Stimulated activated CD8-positive, alpha-beta memory T cell treated with anti-CD3 and anti-CD28 coated beads, Interleukin-2, amount 100 ng/mL, for 48 hours (primary cell): ENCODE measurements at regions not wholly inside any gene's neighbourhood (a gene's known extent, or its start where the extent isn't known, plus 50 kb on each side); places are given as distances from the start of the nearest gene placed in this dataset.
"Not testable (repeated sequence)": the region's sequence is repeated elsewhere in the genome, so short reads cannot be mapped to it uniquely, and the experiment has no call there.

ENCODE experiments used
- DNase-seq, 2 donors: peaks; one replicate each; pipeline ENCODE4 v3.0.0-alpha.2; 2020; ENCODE audit warnings: low read depth in 2 of 2

DNA sequence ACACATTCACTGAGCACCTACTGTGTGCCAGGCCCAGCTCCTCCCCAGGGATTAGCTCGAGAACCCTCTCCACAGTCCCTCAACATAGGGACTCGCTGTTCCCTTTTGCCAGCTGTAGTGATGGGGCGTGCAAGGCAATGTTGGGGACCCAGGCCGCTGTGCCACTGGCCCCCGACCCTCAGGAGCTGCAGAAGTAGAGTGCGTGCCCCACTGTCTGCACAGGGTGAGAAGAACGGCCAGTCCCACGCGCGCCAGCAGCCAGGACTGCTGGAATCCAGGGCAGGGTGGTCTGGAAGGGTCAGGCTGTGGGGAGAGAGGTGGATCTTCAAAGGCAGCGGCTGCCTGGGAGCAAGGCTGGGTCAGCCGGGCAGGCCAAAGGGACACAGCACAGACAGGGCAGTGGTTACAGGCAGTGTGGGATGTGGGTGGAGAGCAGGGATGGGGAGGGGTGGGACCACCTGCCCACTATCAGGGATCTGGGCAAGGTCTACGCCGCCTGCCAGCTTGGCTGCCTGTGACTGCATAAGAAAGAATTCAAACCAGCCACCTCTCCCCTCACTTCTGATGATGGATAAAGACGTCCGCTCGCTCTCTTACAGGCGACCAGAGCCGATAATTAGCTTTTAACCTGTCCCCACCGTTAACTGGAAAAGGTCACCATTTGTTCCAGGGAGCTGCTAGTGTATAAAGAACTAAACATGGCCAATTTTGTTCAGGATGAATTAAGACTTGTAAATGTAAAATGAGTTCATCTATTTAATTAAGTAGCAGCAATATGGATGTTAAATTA, 86.7 kb upstream of the GSE1 start:
- DNase-seq: no peak

DNA sequence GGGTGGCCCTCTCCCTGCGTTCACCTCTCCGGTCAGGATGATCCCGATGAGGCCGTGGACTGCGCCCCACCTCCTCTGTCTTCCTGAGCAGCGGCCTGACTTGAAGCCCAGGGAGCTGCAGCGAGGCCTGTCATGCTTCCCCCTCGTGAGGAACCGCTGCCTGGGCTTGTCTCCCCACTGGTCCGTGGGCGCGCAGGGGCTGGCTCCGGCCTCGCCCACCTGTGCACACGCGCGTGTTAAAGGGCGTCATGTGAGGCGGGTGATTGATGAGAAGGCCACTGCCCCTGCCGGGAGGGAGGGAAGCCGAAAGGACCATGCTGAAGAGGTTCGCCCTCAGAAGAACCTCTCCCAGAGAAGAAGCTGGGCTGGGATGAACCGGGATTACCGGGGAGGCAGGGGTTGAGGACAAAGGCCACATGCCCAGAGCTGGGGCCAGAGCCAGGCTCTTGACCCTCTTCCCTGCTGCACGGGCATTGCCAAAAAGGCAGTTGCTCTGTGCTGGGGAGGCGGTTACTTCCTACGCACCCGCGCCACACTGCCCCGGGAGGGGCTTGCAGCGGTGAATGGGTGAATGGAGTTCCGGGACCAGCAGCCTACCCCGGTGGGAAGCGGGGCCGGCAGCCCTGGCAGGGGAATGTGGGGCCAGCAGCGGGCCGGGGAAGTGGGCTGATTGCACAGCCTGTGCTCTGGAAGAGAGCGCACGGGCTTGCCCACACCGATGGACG, 85.9 kb upstream of the GSE1 start:
- no peak for DNase-seq

GRCh38 chr16:85527767-85528297, 85.3 kb upstream of the GSE1 start:
- DNase-seq: no peak

DNA sequence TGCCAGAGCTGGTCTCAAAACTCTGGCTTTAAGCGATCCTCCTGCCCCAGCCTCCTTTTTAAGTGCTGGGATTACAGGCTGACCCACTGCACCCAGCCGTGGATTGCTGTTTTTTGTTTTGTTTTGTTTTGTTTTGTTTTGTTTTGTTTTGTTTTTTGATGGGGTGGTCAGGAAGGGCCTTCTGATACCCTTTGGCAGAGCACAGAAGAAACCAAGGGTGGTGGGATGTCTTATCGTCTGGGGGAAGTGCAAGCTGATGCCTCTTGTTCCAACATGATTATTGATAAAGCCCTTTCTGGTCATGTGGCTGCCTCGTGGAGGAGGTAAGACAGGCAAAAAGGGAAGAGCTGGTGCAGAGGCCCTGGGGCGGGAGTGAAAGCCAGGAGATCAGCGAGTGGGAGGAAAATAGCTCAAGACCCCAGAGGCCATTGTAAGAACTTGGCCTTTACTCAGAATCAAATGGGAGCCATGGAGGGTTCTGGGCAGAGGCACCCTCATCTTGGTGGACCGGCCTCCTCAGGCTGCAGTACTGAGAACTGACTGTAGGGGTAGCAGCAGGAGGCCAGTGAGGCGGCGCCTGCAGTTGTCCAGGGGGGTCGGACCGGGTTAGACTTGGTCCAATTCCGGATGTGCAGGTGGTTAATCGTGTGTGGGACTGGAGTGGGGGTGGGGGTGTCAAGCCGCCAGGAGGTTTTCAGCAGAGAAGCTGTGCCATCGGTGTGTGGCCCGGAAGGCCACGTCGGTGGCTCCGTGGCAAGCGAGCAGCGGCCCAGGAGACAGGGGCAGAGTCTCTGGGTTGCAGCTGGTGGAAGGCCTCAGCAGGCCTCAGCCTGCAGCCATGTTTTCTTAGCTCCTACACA, 84.4 kb upstream of the GSE1 start:
- no peak for DNase-seq

GRCh38 chr16:85529489-85530369, 83.4 kb upstream of the GSE1 start:
- no peak for DNase-seq

GRCh38 chr16:85530370-85530739, 82.8 kb upstream of the GSE1 start:
- no peak for DNase-seq

DNA sequence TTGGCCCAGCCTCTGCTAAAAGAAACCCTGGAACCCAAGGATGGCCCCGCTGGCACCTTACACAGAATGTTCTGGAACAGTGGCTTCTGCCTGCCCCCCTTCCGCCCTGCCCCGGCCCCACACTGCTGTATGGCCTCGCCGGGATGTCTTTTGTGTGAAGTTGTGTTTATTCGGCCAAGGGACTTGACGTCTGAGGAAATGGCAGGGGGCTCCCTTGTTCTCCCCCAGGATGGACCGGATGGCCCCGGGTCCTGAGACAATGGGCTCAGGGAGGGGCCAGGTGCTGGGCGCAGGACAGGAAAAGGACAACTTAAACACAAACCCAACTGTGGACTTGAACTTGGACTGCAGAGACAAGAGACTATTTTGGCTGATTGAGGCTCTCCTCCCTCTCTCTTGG, 81.6 kb upstream of the GSE1 start:
- no peak for DNase-seq

DNA sequence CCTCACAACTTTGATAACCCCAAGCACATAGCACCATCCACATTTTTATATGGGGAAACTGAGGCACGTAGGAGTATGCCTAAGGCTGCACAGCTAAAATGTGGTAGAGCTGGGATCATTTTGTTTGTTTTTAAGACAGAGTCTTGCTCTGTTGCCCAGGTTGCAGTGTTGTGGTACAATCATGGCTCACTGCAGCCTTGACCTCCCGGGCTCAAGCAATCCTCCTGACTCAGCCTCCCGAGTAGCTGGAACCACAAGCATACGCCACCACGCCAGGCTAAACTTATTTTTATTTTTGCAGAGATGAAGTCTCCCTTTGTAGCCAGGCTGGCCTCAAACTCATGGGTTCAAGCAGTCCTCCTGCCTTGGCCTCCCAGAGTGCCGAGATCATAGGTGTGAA, 81.0 kb upstream of the GSE1 start:
- no peak for DNase-seq

DNA sequence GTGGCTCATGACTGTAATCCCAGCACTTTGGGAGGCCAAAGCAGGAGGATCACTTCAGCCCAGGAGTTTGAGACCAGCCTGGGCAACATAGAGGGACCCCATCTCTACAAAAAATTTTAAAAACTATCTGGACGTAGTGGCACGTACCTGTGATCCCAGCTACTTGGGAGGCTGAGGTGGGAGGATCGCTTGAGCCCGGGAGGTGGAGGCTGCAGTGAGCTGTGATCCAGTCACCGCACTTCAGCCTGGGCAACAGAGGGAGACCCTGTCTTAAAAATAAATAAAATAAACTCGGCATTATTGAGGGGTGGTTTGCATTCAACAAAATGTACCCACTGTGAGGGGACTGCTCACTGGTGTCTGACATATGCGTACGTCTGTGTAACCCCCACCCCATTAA, 79.5 kb upstream of the GSE1 start:
- DNase-seq: not testable (repeated sequence)

- DNase-seq: no peak
Measured at GRCh38 chr16:85534536-85535351, 78.4 kb upstream of the GSE1 start.

DNA sequence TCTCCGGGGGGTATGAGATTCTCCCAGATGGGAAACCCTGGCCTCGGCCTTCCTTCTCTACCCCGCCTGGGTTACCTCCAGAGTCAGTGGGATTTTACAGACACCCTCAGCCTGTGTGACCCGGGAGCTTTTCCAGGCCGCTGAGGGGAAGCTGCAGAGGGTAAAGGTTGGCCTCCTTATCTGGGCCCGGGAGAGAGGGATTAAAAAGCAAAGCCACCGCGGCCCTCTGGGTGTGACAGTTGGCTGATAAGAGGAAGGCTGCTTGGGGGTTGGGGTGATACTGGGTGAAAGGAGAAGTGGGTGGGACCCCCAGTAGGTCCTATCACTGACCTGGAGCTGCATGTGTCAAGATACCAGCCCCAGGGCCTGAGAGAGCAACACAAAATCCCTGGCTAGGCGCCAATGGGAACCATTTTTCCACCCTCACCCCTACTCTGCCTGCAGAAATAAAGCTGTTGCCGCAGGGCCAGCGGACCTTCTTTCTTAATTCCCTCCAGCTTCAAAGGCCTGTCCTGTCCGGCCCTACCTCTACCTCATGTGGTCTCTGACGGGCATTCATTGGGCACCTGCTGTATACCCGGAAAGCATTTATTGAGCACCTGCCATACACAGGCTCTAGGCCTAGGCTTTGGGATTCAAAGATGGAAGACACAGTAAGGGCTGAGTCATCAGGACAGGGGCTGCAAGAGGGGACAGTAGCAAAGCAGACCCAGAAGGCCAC, 77.6 kb upstream of the GSE1 start:
- DNase-seq: no peak

DNA sequence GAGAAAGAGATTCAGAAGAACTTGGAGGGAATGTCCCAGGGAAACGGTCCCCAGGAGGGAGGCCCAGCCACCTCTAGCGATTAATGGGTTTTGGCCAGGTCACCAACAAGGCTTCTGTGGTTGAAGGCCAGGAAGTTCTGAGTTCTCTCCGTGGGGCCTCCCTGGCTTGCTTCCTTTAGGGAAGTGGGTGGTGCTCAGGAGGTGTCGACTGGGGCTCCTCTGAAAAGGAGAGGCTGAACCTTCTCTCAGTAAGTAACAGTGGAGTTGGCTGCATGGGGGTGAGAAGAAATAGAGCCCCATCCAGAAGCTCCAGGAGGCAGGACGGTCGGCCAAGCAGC, 77.1 kb upstream of the GSE1 start:
- DNase-seq: no peak

- no peak for DNase-seq
Measured at GRCh38 chr16:85536411-85537330, 76.5 kb upstream of the GSE1 start.

- no peak for DNase-seq
Measured at GRCh38 chr16:85537331-85537788, 75.8 kb upstream of the GSE1 start.

GRCh38 chr16:85537795-85538401, 75.2 kb upstream of the GSE1 start:
- DNase-seq: no peak

GRCh38 chr16:85539084-85539483, 74.0 kb upstream of the GSE1 start:
- no peak for DNase-seq

DNA sequence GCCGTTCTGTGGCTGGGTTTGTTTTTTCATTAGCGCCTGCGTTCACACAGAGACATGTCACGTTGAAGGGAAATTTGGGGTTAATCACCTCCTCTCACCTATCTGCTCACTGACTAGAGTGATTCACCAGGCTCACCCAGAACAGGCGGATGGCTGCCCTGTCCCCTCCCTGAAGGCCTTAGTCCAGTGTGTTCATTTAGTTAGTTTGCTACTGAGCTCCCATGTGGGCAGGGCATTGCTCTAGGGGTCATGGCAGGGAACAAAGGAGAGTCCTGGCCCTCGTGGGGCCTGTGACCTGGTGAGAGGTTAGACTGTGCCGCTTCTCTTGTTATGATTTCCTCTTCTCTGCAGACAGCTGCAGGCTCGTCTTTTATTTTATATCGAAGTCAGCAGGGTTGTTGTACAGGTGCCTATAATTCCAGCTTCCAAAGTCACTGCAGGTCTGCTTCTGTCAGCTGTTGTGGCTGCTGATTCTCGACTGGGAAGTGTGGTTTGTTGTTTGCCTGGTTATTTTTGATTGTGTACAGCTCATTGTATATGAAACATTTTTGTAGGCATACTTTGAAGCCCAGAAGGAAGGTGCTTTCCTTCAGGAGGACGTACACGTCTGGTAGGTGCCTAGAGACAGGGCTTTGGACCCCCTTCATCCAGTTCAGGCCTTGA, 73.4 kb upstream of the GSE1 start:
- DNase-seq: no peak

GRCh38 chr16:85541181-85541580, 71.9 kb upstream of the GSE1 start:
- DNase-seq: no peak
